ENCODE measurements at regions not wholly inside any gene's neighbourhood (a gene's known extent, or its start where the extent isn't known, plus 50 kb on each side); places are given as distances from the start of the nearest gene placed in this dataset.

DNA sequence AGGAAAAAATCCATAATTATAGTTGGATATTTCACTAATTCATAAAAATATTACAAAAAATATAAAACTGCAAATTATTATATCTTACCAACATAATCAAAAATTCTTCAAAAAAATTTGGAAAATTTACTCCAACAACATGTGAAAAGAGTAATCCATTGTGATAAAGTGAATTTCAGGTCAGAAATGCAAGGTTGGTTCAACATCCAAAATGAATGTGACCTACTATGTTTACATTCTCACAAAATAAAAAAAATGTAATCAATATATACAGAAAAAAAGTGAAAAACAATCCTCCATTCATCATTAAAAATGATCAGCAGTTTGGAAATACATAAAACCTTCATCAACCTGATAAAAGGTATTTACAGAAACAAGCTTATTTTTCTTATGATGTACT is 1252.2 kb downstream of the JRKL start:
- TF ChIP-seq, protein P1, sequence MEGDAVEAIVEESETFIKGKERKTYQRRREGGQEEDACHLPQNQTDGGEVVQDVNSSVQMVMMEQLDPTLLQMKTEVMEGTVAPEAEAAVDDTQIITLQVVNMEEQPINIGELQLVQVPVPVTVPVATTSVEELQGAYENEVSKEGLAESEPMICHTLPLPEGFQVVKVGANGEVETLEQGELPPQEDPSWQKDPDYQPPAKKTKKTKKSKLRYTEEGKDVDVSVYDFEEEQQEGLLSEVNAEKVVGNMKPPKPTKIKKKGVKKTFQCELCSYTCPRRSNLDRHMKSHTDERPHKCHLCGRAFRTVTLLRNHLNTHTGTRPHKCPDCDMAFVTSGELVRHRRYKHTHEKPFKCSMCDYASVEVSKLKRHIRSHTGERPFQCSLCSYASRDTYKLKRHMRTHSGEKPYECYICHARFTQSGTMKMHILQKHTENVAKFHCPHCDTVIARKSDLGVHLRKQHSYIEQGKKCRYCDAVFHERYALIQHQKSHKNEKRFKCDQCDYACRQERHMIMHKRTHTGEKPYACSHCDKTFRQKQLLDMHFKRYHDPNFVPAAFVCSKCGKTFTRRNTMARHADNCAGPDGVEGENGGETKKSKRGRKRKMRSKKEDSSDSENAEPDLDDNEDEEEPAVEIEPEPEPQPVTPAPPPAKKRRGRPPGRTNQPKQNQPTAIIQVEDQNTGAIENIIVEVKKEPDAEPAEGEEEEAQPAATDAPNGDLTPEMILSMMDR (conservative IDR thresholded peaks at IDR 0.05) = no peak
- H3K27ac ChIP-seq = no peak overlapping the region

DNA sequence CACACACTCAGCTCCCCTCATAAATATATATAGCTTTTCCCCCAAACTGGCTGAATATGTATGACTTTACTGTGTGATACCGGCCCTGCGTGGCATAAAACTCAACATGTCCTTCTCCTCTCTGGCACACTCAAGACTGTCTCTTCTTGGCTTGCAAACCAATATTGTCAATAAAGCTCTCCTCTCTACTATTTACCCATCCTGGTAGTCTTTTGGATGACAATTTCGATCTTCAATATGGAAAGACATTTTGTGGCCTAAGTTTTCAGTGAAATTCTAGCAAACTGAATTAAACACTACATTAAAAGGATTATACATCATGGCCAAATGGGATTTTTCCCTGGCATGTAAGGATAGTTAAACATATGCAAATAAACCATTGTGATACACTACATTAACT is 1255.9 kb downstream of the JRKL start:
- TF ChIP-seq, protein P1 (conservative IDR thresholded peaks at IDR 0.05) = no peak
- no peak overlapping the region for H3K27ac ChIP-seq

DNA sequence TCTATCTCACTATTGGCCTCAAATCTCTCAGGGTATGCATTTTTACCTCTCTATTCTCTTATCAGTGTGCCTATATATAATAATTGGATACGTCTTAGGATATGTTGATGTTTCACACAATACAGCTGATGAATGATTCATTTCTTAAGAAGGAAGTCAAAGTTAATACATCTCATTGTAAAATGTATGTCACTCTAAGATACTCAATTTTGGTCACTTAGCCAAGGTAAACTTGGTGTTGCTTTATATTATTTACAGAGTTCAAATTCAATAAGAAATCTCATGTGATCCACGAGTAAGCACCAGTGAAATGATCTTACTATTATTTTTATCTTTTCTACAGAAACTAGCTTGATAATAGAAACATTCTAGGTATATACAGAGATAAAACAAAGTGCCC is 1266.5 kb downstream of the JRKL start:
- no peak overlapping the region for H3K27ac ChIP-seq

DNA sequence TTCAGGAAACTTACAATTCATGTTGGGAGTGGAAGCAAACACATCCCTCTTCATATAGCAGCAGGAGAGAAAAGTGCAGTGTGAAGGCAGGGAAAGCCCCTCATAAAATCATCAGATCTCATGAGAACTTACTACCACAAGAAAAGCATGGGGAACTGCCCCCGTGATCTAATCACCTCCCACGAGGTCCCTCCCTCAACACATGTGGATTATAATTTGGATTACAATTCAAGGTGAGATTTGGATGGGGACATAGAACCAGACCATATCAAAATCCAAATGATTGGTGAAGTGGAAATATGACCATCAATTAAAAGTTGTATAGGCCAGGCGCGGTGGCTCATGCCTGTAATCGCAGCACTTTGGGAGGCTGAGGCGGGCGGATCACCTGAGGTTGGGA is 1268.0 kb downstream of the JRKL start:
- no peak overlapping the region for H3K27ac ChIP-seq
- TF ChIP-seq, protein P1 (conservative IDR thresholded peaks at IDR 0.05) = no peak

More for the DNA sequence above, 1266.5 kb downstream of the JRKL start:
- TF ChIP-seq, protein P1 (conservative IDR thresholded peaks at IDR 0.05) = no peak

DNA sequence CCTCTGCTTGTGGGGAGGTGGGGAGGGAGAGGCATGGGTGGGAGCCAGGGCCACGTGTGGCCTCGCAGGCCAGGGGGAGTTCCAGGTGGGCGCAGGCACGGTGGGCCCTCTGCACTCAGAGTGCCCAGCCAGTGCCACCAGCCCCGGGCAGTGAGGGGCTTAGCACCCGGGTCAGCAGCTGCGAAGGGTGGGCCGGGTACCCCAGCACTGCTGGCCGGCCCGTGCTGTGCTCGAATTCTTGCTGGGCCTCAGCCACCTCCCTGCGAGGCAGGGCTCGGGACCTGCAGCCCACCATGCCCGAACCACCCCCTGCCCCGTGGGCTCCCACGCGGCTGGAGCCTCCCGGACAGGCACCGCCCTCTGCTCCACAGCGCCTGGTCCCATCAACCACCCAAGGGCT is 1277.2 kb downstream of the JRKL start:
- TF ChIP-seq, protein P1 (conservative IDR thresholded peaks at IDR 0.05) = no peak
- no peak overlapping the region for H3K27ac ChIP-seq

DNA sequence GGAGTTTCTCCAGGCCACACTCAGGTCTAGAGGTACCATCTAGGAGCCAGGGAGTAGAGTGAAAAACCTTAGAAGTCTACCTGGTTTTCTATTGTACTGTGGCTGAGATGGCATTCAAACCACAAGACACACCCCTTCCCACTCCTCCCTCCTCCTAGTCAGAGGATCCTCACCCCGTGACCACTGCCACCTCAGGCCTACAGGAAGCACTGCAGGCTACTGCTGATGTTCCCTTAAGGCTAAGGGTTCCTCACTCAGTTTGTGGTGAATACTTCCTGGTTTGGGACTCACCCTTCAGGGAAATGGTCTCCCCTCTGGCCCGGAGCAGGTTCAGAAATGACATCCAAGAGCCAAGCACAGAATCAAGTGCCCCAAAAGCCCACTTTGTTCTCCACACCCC is 1293.9 kb downstream of the JRKL start:
- H3K27ac ChIP-seq = no peak overlapping the region
- TF ChIP-seq, protein P1 (conservative IDR thresholded peaks at IDR 0.05) = no peak

DNA sequence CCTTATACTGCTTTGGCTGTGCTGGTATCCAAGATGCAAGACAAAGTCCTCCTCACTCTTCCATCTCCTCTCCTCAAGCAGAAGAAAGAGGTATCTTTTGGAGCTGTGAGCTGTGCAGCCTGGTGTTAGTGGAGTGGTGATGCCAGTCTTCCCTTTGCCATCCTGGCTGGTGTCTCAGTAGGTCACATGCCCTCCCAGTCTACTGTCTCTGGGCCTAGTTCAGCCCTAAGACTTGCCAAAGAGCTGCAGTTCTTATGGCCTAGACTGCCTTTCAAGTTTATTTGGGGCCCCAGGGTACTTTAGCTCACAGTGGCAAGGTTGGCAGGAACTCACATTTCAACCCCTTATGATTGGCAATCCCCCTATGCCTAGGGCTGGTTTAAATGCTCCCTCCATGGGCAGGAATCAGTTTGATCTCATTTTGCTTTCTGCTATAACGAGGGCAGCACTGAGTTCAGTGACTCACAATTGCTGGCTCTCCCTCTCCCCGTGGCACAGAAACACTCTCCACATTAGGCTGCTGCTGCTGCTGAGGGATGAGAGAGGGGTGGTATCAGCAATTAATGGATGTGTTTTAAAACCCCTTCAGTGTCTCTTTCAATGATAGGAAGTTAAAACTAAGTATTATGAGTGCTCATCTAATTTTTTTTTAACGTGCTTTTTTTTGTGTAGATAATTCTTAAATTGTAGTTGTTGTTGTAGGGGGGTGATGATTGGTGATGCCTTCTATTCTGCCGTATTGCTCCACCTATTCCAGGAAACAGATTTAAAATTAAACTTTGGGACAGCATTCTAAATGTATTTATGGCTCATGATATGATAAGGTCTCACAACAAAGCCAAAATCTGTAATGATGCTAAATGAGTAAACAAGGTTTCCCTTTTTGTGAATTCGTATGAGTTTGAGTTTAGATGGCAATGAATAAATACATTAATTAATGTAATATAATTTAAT is 1295.0 kb downstream of the JRKL start:
- TF ChIP-seq, protein P1 (conservative IDR thresholded peaks at IDR 0.05) = no peak
- H3K27ac ChIP-seq = no peak overlapping the region
